Lower lobe of right lung (tissue), 2 donors: ENCODE measurements at regions not wholly inside any gene's neighbourhood (a gene's known extent, or its start where the extent isn't known, plus 50 kb on each side); places are given as distances from the start of the nearest gene placed in this dataset.

Experiments used
- ATAC-seq, 2 donors: fragments of 200-7000 bp; cut with Tn5 transposase; one replicate each; pipeline ENCODE4 v1.9.1; 2020 to 2022; ENCODE audit warnings: mild to moderate bottlenecking in 2 of 2, moderate library complexity in 2 of 2
- DNase-seq: peaks from one replicate; pipeline ENCODE4 v3.0.0-alpha.2; 2020
- H3K27ac ChIP-seq: fragments of 200-600 bp; one replicate; pipeline ENCODE4 v1.8.0; 2022
- H3K27me3 ChIP-seq: fragments of 200-600 bp; one replicate; pipeline ENCODE4 v1.8.0; 2022; ENCODE audit warnings: low read depth
- H3K36me3 ChIP-seq: fragments of 200-600 bp; one replicate; pipeline ENCODE4 v1.8.0; 2022; ENCODE audit warnings: mild to moderate bottlenecking
- H3K4me1 ChIP-seq: fragments of 200-600 bp; one replicate; pipeline ENCODE4 v1.8.0; 2022
- H3K4me3 ChIP-seq: fragments of 200-600 bp; one replicate; pipeline ENCODE4 v1.8.0; 2022; ENCODE audit warnings: mild to moderate bottlenecking
- H3K9me3 ChIP-seq: fragments of 200-600 bp; one replicate; pipeline ENCODE4 v1.8.0; 2022
- intact Hi-C: fragments of 100-400 bp; cut with DNase I; formaldehyde crosslinking; loops from one replicate; pipeline ENCODE4 v1.11.0; 2022
- TF ChIP-seq, protein P1 (sequence below): fragments of 200-600 bp; IDR thresholded peaks from one replicate; pipeline ENCODE4 v1.8.0; 2022; ENCODE audit warnings: antibody characterized with exemption, mild to moderate bottlenecking
- donor health status: DM: no; HTN: yes; CAD: no; lungs with severe emphysema.

DNA sequence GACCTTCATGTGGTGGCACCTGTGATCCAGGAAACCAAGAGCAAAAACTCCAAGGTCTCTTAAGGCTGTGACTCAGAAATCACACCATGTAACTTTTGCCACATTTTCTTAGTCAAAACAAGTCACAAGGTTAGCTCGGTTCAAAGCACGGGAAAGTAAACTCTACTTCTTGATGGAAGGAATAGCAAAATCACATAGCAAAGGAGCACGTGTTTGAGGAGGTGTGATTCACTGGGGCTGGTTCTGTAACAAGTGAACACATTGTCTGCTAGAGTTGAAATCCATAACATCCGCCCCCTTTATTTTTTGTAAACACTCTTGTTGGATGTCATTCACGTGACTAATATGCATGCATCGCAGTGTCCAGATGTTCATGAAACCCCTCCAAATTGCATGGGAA, 415.0 kb upstream of the MAF start:
- Histone ChIP-seq H3K4me3 (no peak overlapping the region), H3K27me3 (no peaks in the 10 kb centered on the region), H3K4me1 (no peaks in the 10 kb centered on the region), H3K27ac (no peak overlapping the region), H3K36me3 (no peaks in the 10 kb centered on the region), H3K9me3 (no peaks in the 10 kb centered on the region)
- ATAC-seq (no peak), DNase-seq (no peak)
- intact Hi-C loops: no loop called here
- TF ChIP-seq, protein P1, sequence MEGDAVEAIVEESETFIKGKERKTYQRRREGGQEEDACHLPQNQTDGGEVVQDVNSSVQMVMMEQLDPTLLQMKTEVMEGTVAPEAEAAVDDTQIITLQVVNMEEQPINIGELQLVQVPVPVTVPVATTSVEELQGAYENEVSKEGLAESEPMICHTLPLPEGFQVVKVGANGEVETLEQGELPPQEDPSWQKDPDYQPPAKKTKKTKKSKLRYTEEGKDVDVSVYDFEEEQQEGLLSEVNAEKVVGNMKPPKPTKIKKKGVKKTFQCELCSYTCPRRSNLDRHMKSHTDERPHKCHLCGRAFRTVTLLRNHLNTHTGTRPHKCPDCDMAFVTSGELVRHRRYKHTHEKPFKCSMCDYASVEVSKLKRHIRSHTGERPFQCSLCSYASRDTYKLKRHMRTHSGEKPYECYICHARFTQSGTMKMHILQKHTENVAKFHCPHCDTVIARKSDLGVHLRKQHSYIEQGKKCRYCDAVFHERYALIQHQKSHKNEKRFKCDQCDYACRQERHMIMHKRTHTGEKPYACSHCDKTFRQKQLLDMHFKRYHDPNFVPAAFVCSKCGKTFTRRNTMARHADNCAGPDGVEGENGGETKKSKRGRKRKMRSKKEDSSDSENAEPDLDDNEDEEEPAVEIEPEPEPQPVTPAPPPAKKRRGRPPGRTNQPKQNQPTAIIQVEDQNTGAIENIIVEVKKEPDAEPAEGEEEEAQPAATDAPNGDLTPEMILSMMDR: no peak

DNA sequence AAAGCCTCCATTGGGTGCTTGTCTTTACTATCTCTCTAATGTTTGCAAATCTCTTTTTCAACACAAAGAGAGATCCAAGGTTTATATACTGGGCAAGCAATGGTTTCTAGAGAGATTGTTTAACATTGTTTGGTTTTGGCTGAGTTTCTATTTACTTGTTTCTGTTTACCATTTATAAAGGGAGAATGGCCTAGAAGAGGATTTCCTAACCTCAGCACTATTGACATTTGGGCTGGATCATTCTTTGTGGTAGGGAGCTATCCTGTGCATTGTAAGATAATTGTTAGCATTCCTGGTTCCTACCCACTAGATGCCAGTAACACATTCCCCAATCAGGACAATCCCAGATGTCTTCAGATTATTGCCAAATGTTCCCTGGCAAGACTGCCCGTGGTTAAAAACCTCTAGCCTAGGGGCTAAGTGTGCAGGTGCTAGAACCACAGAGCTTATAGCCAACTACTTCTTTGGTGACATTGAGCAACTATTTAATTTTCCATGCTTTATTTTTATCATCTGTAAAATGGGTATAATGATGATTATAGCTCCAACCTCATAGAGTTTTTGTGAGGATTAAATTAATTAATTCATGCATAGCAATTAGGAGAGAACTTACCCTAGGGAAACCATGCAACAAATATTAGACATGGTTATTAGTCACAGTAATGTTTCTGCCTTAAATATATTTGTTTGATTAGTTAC, 413.9 kb upstream of the MAF start:
- Histone ChIP-seq H3K4me3 (no peak overlapping the region), H3K27ac (no peak overlapping the region), H3K27me3 (no peaks in the 10 kb centered on the region), H3K36me3 (no peaks in the 10 kb centered on the region), H3K9me3 (no peaks in the 10 kb centered on the region), H3K4me1 (no peaks in the 10 kb centered on the region)
- DNase-seq (no peak), ATAC-seq (no peak)
- intact Hi-C loops: no loop called here
- TF ChIP-seq, protein P1: no peak

DNA sequence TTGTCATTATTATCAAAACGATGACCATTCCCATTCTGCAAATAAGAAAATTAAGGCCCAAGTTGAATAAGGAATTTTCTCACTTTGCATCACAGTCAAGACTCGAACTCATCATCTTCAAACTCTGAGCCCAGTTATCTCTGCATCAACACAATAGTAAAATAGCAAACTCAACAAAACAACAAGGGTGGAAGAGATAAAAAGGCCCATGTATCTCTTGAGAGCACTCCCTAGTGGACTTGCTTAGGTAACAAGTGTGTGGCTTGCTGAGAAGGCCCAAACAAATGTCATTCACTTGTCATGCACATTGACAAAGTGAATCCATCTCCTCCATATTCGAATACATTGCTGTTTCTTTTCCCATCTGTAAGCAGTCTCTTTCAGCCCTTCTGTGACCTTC, 412.0 kb upstream of the MAF start:
- intact Hi-C loops: no loop called here
- no peak for ATAC-seq
- no peaks in the 10 kb centered on the region for H3K27me3 ChIP-seq
- TF ChIP-seq, protein P1: no peak
- H3K27ac ChIP-seq: no peak overlapping the region
- H3K4me3 ChIP-seq: no peak overlapping the region
- H3K4me1 ChIP-seq: no peaks in the 10 kb centered on the region
- H3K9me3 ChIP-seq: no peaks in the 10 kb centered on the region
- no peaks in the 10 kb centered on the region for H3K36me3 ChIP-seq
- DNase-seq: no peak

DNA sequence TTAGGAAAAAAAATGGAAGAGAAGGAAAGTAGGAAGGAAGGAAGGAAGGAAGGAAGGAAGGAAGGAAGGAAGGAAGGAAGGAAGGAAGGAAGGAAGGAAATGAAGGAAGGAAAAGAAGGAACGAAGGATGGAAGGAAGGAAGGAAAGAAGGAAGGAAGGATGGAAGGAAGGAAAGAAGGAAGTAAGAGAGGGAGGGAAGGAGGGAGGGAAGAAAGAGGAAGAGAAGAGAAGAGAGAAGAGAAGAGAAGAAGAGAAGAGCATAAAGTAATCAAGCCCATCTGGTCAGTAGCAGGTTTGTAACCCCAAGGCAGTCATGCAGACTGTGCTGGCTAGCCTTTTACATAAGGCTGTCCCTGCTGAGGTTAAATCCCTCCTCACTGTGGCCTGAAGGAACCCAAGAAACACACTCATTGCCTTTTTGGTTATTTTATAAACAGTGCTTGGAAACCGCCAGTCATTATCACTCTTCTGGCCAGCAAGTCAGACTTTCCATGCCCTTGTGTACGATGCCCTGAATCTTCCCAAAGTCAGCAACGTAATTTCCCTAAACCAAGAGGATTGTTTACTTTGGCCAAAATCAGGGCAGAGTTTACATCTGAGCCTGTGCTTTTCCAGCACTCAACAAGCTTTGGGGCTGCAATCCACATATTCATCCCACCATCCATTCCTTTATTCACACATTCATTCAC, 409.6 kb upstream of the MAF start:
- DNase-seq (no peak), ATAC-seq (no peak)
- H3K4me3 ChIP-seq: no peak overlapping the region
- intact Hi-C loops: no loop called here
- H3K36me3 ChIP-seq: no peaks in the 10 kb centered on the region
- TF ChIP-seq, protein P1: no peak
- no peaks in the 10 kb centered on the region for H3K4me1 ChIP-seq
- H3K27ac ChIP-seq: no peak overlapping the region
- H3K9me3 ChIP-seq: no peaks in the 10 kb centered on the region
- no peaks in the 10 kb centered on the region for H3K27me3 ChIP-seq

DNA sequence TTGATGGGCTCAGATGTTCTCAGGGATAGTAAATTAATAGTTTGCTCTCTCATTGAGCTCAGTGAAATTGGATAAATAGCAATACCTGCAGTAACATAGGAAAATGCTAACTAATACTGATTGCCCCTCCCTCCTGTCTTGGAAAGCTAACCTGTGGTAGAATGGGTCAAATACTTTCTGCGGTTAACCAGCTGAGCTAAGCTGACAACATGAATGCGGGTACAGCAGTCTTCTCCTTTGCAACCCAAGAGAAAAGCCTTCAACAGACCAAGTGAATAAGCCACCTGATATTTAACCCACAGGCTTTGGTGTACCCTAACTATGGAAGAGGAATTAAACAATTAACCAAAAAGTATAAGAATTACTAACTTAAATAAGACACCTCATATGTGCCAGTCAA, 408.3 kb upstream of the MAF start:
- H3K4me3 ChIP-seq: no peak overlapping the region
- no peaks in the 10 kb centered on the region for H3K9me3 ChIP-seq
- no peak for DNase-seq
- TF ChIP-seq, protein P1: no peak
- no peaks in the 10 kb centered on the region for H3K4me1 ChIP-seq
- intact Hi-C loops: no loop called here
- H3K27me3 ChIP-seq: no peaks in the 10 kb centered on the region
- H3K36me3 ChIP-seq: no peaks in the 10 kb centered on the region
- ATAC-seq: no peak
- no peak overlapping the region for H3K27ac ChIP-seq
